ENCODE measurements at regions not wholly inside any gene's neighbourhood (a gene's known extent, or its start where the extent isn't known, plus 50 kb on each side); places are given as distances from the start of the nearest gene placed in this dataset.

DNA sequence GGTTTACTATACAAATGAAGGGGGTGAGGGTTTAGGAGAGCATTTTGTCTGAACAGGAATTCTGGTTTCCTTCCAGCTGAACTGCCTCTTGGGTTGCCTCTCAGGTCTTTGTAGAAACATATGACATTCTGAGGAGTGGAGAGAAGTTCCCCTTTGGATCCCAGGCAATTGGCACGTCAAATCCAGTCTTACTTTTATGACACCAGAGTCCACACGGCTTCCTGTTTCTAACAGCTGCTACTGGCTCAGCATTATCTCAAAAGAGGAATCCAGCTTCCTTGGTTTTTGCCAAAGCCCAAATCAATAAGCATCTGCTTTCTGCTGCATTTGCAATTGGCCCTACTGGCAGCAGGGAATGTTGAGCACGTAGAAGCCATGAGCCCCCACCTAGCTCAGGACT lies 97.6 kb upstream of the FAM20A start:
- TF ChIP-seq POLR2A (IDR thresholded peaks at IDR 0.05) = no peak
- TF ChIP-seq EP300 (IDR thresholded peaks at IDR 0.05) = no peak
- TF ChIP-seq, protein P1, sequence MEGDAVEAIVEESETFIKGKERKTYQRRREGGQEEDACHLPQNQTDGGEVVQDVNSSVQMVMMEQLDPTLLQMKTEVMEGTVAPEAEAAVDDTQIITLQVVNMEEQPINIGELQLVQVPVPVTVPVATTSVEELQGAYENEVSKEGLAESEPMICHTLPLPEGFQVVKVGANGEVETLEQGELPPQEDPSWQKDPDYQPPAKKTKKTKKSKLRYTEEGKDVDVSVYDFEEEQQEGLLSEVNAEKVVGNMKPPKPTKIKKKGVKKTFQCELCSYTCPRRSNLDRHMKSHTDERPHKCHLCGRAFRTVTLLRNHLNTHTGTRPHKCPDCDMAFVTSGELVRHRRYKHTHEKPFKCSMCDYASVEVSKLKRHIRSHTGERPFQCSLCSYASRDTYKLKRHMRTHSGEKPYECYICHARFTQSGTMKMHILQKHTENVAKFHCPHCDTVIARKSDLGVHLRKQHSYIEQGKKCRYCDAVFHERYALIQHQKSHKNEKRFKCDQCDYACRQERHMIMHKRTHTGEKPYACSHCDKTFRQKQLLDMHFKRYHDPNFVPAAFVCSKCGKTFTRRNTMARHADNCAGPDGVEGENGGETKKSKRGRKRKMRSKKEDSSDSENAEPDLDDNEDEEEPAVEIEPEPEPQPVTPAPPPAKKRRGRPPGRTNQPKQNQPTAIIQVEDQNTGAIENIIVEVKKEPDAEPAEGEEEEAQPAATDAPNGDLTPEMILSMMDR (IDR thresholded peaks at IDR 0.05) = no peak
- TF ChIP-seq POLR2AphosphoS5 (IDR thresholded peaks at IDR 0.05) = no peak
- H3K36me3 ChIP-seq = no peaks in the 10 kb centered on the region
- ATAC-seq (ENCODE audit: low FRiP score in 2 of 2) (peak in 1 of 2 donors; percentile 73), DNase-seq (peak in 1 of 2 donors; percentile 28)
- H3K4me1 ChIP-seq = peaks cover 0 to 5% (median 0%) of the 10 kb centered on the region in 4 donors
- H3K27ac ChIP-seq = peak overlapping the region in 1 of 4 donors; percentile 10
- 38 to 46% methylated on average over 3 of the region's 3 CpGs for WGBS, 2 donors
- no peak overlapping the region for H3K4me3 ChIP-seq
- no peaks in the 10 kb centered on the region for H3K9me3 ChIP-seq
- H3K27me3 ChIP-seq = no peaks in the 10 kb centered on the region

DNA sequence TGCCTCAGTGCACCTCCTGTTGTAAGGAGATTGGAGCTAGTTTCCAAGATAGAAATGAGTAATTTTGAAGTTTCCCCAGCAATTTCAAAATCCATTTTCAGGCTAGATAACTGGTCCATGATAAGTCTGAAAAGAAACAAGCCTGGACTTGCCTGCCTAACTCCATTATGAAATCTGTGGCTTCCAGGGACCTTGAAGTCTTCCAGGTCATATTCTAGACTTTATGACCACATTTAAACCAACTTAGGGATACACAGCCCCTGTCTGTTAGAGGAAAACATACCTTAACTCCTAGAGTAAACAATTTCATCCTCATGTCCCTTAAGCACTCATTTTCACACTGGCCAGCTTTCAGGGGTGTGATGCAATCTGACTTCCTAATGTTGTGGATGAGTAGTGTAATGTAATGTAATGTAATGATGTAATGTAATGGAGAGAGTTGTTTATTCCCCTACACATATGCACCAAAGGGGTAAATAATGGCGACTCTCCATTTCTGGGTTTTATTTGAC lies 96.7 kb upstream of the FAM20A start:
- Histone ChIP-seq H3K27ac (no peak overlapping the region), H3K27me3 (no peaks in the 10 kb centered on the region), H3K9me3 (no peaks in the 10 kb centered on the region), H3K4me1 (peaks cover 0 to 5% (median 0%) of the 10 kb centered on the region in 4 donors), H3K4me3 (no peak overlapping the region), H3K36me3 (no peaks in the 10 kb centered on the region)
- DNase-seq (peak in 1 of 2 donors; percentile 29), ATAC-seq (ENCODE audit: low FRiP score in 2 of 2) (peak in 1 of 2 donors; percentile 84)
- TF ChIP-seq, protein P1 (IDR thresholded peaks at IDR 0.05) = no peak
- TF ChIP-seq EP300 (IDR thresholded peaks at IDR 0.05) = no peak
- 65 to 78% methylated on average over 1 of the region's 1 CpG for WGBS, 2 donors

DNA sequence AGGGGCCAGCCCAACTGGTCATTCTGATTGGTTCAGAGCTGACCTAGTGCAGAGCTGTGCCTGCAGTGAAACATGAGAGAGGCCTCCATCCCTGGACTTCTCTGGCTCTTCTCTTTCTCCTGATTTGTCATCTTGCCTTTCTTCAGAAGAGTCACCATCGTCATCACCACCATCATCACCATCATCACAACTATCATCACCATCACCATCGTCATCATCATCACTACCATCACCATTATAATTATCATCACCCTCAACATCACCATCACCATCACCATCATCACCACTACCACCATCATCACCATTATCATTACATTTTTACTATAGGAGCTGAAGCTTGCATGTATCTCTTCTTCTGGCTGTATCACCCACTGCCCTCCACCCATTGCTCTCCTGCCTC lies 94.5 kb upstream of the FAM20A start:
- H3K27me3 ChIP-seq = no peaks in the 10 kb centered on the region
- no peak for DNase-seq
- TF ChIP-seq POLR2A (IDR thresholded peaks at IDR 0.05) (no peak), EP300 (IDR thresholded peaks at IDR 0.05) (no peak), POLR2AphosphoS5 (IDR thresholded peaks at IDR 0.05) (no peak)
- TF ChIP-seq, protein P1 (IDR thresholded peaks at IDR 0.05) = no peak
- no peaks in the 10 kb centered on the region for H3K9me3 ChIP-seq
- ATAC-seq (ENCODE audit: low FRiP score in 2 of 2) = no peak
- H3K36me3 ChIP-seq = no peaks in the 10 kb centered on the region
- no peak overlapping the region for H3K4me3 ChIP-seq
- H3K27ac ChIP-seq = no peak overlapping the region
- peaks cover 0 to 5% (median 0%) of the 10 kb centered on the region in 4 donors for H3K4me1 ChIP-seq
- 92 to 97% methylated on average over 2 of the region's 2 CpGs for WGBS, 2 donors

DNA sequence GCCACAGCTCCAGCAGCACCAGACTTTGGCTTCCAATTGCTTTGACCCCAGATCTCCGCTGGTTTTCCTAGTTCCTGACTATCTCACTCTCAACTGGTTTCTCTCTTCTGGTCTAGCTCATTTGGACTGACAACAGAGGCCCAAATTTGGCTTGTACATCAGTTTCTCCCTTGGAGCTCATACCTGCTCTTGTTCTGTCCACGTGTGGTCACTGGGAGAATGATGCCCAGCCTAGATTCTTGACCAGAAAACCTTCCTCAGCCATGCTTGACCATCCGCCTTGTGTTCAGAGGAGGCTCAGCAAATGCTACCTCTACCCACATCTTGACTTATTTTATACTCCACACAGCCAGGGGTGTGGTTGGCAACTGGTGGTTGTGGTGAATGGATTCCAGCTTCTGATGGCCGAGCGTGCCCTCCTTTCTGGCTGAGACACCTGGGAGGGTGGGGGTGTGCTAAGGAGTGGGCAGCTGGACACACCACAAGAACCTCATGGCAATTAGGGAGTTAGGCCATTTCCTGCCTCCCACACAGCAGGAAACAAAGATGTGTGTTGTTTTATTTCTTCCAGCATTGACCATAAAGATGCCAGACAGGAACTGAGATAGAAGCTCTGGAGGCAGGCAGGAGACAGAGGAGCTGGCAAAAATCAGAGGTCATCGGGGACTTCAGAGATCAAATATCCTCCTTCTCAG lies 93.8 kb upstream of the FAM20A start:
- ATAC-seq (ENCODE audit: low FRiP score in 2 of 2) = no peak
- Histone ChIP-seq H3K4me3 (no peak overlapping the region), H3K9me3 (no peaks in the 10 kb centered on the region), H3K36me3 (no peaks in the 10 kb centered on the region), H3K4me1 (peaks cover 0 to 5% (median 0%) of the 10 kb centered on the region in 4 donors), H3K27me3 (no peaks in the 10 kb centered on the region), H3K27ac (no peak overlapping the region)
- DNase-seq = no peak
- TF ChIP-seq EP300 (IDR thresholded peaks at IDR 0.05) (no peak), POLR2AphosphoS5 (IDR thresholded peaks at IDR 0.05) (no peak)
- 81 to 84% methylated on average over 6 of the region's 6 CpGs for WGBS, 2 donors

DNA sequence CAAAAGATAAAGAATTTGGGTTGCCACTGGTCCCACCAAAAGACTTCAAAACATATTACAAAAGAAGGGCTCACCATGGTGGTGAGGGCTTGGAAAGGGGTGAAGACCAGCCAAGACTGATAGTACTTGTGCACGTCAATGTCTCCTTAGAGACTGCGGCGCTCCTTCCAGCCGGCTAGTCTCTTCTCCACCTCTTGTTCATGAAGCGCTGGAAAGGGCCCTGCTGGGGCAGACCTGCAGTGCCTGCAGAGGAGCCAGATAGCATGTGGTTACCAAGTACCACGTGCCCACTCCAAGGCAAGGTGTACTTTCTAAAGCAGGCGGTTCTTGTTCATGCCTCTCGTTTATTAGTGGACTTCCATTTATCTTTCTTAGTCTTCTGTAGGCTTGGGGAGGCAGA lies 92.7 kb upstream of the FAM20A start:
- no peaks in the 10 kb centered on the region for H3K9me3 ChIP-seq
- H3K36me3 ChIP-seq = no peaks in the 10 kb centered on the region
- ATAC-seq (ENCODE audit: low FRiP score in 2 of 2) (no peak), DNase-seq (no peak)
- no peak overlapping the region for H3K4me3 ChIP-seq
- no peak overlapping the region for H3K27ac ChIP-seq
- WGBS, 2 donors = 92 to 97% methylated on average over 8 of the region's 8 CpGs
- H3K4me1 ChIP-seq = peaks cover 0 to 4% (median 0%) of the 10 kb centered on the region in 4 donors
- no peaks in the 10 kb centered on the region for H3K27me3 ChIP-seq
- TF ChIP-seq EP300 (IDR thresholded peaks at IDR 0.05) (no peak), POLR2A (IDR thresholded peaks at IDR 0.05) (no peak), POLR2AphosphoS5 (IDR thresholded peaks at IDR 0.05) (no peak)
- TF ChIP-seq, protein P1 (IDR thresholded peaks at IDR 0.05) = no peak
